ENCODE measurements at regions not wholly inside any gene's neighbourhood (a gene's known extent, or its start where the extent isn't known, plus 50 kb on each side); places are given as distances from the start of the nearest gene placed in this dataset.

DNA sequence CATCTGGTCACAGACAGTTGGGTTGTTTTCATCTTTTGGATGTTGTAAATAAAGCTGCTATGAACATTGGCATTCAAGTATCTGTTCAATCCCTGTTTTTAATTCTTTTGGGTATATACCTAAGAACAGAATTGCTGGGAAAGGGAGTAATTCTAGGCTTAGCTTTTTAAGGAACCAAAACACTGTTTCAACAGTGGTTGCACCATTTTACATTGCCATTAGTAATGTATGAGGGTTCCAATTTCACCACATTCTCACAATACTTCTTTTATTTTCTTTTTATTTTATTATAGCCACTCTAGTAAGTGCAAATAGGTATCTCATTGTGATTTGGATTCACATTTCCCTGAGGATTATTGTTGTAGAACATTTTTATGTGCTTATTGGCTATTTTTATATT, 108.9 kb upstream of the GLS start:
- TF ChIP-seq EZH2 (IDR thresholded peaks at IDR 0.05; ENCODE audit: borderline replicate concordance, insufficient read depth, low read depth, low read length, poor library complexity, severe bottlenecking), result no peak
- TF ChIP-seq, protein P1, sequence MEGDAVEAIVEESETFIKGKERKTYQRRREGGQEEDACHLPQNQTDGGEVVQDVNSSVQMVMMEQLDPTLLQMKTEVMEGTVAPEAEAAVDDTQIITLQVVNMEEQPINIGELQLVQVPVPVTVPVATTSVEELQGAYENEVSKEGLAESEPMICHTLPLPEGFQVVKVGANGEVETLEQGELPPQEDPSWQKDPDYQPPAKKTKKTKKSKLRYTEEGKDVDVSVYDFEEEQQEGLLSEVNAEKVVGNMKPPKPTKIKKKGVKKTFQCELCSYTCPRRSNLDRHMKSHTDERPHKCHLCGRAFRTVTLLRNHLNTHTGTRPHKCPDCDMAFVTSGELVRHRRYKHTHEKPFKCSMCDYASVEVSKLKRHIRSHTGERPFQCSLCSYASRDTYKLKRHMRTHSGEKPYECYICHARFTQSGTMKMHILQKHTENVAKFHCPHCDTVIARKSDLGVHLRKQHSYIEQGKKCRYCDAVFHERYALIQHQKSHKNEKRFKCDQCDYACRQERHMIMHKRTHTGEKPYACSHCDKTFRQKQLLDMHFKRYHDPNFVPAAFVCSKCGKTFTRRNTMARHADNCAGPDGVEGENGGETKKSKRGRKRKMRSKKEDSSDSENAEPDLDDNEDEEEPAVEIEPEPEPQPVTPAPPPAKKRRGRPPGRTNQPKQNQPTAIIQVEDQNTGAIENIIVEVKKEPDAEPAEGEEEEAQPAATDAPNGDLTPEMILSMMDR (IDR thresholded peaks at IDR 0.05), result no peak

Measured in B cell (primary cell).